Keratinocyte (primary cell): ENCODE measurements at regions not wholly inside any gene's neighbourhood (a gene's known extent, or its start where the extent isn't known, plus 50 kb on each side); places are given as distances from the start of the nearest gene placed in this dataset.

ENCODE experiments used
- DNase-seq: peaks from one replicate; pipeline ENCODE4 v3.0.0-alpha.2; 2011; ENCODE audit warnings: low read depth, missing footprints, low spot score
- FAIRE-seq: peaks from 2 replicates; lab custom pipeline; 2011; peaks lifted over from hg19 to GRCh38; lab: Jason Lieb, UNC
- H2AFZ ChIP-seq: 2 replicates; pipeline ENCODE4 v1.6.0; 2012; ENCODE audit warnings: low read length, control low read depth, inconsistent platforms; ENCODE audit not compliant: control insufficient read depth
- H3K27ac ChIP-seq: 2 replicates; pipeline ENCODE4 v1.5.1; 2011; ENCODE audit warnings: low read length; ENCODE audit not compliant: control insufficient read depth, insufficient read depth
- H3K27me3 ChIP-seq: 3 replicates; pipeline ENCODE4 v1.6.0; 2011; ENCODE audit warnings: low read length; ENCODE audit not compliant: control insufficient read depth, insufficient read depth; ENCODE audit errors: extremely low read depth
- H3K36me3 ChIP-seq, 2 experiments: 2 replicates in 1 of 2; 3 replicates in 1 of 2; pipeline ENCODE4 v1.5.1; 2011; ENCODE audit warnings: low read length in 2 of 2, mild to moderate bottlenecking in 1 of 2; ENCODE audit not compliant: control insufficient read depth in 2 of 2, insufficient read depth in 2 of 2; ENCODE audit errors: extremely low read depth in 1 of 2
- H3K4me1 ChIP-seq: 3 replicates; pipeline ENCODE4 v1.5.1; 2011; ENCODE audit warnings: low read length; ENCODE audit not compliant: control insufficient read depth, insufficient read depth; ENCODE audit errors: extremely low read depth
- H3K4me2 ChIP-seq: 3 replicates; pipeline ENCODE4 v1.6.0; 2011; ENCODE audit warnings: low read depth, low read length; ENCODE audit not compliant: control insufficient read depth, insufficient read depth; ENCODE audit errors: extremely low read depth
- H3K4me3 ChIP-seq, 3 experiments: fragments of 200-600 bp in 1 of 3; sonication (generic) in 1 of 3; 2 replicates in 2 of 3; 3 replicates in 1 of 3; pipeline ENCODE4 v1.5.1; 2011 to 2016; ENCODE audit warnings: low read length in 3 of 3, mild to moderate bottlenecking in 3 of 3, control low read depth in 2 of 3, inconsistent platforms in 1 of 3, low read depth in 1 of 3, mixed read lengths in 1 of 3, mixed run types in 1 of 3, moderate library complexity in 1 of 3; ENCODE audit not compliant: control insufficient read depth in 2 of 3, insufficient read depth in 2 of 3; ENCODE audit errors: extremely low read depth in 1 of 3
- H3K79me2 ChIP-seq: 2 replicates; pipeline ENCODE4 v1.6.0; 2012; ENCODE audit warnings: low read length; ENCODE audit not compliant: control insufficient read depth, insufficient read depth
- H3K9ac ChIP-seq: 3 replicates; pipeline ENCODE4 v1.6.0; 2011; ENCODE audit warnings: low read length; ENCODE audit not compliant: control insufficient read depth, insufficient read depth; ENCODE audit errors: extremely low read depth
- H3K9me1 ChIP-seq: 3 replicates; pipeline ENCODE4 v1.6.0; 2011; ENCODE audit warnings: low read length; ENCODE audit not compliant: control insufficient read depth, insufficient read depth; ENCODE audit errors: extremely low read depth
- H3K9me3 ChIP-seq: 2 replicates; pipeline ENCODE4 v1.5.1; 2012; ENCODE audit warnings: low read depth, low read length; ENCODE audit not compliant: control insufficient read depth
- H4K20me1 ChIP-seq: 3 replicates; pipeline ENCODE4 v1.6.0; 2011; ENCODE audit warnings: low read length; ENCODE audit not compliant: control insufficient read depth, insufficient read depth; ENCODE audit errors: extremely low read depth
- EZH2 ChIP-seq: IDR thresholded peaks from one replicate; pipeline ENCODE4 v1.6.1; 2012; ENCODE audit warnings: inconsistent platforms, mild to moderate bottlenecking, low read length, moderate library complexity
- dilution Hi-C: fragments of 300-500 bp; cut with MboI; formaldehyde crosslinking; loops from one replicate; pipeline ENCODE4 v1.7.0; 2020; ENCODE audit warnings: low sequenced_read_pairs; ENCODE audit not compliant: extremely low pct_ligation_motif_present
- TF ChIP-seq, protein P1 (sequence below), 3 experiments: IDR thresholded peaks in 1 of 3; conservative IDR thresholded peaks in 1 of 3; optimal IDR thresholded peaks in 1 of 3; 2 replicates in 2 of 3; 3 replicates in 1 of 3; pipeline versions ENCODE3 to v1.5.1; 2011; ENCODE audit warnings: low read length in 3 of 3, mild to moderate bottlenecking in 3 of 3, moderate library complexity in 2 of 3, control low read depth in 1 of 3, inconsistent platforms in 1 of 3; ENCODE audit not compliant: insufficient read depth in 2 of 3; ENCODE audit errors: extremely low read depth in 1 of 3

GRCh38 chr5:155408465-155408864, 394.9 kb downstream of the KIF4B start:
- dilution Hi-C loops = no loop called here
- H3K27ac ChIP-seq = no peak overlapping the region
- FAIRE-seq = no peak

GRCh38 chr5:155416765-155417164, 403.2 kb downstream of the KIF4B start:
- TF ChIP-seq EZH2 = no peak
- TF ChIP-seq, protein P1, sequence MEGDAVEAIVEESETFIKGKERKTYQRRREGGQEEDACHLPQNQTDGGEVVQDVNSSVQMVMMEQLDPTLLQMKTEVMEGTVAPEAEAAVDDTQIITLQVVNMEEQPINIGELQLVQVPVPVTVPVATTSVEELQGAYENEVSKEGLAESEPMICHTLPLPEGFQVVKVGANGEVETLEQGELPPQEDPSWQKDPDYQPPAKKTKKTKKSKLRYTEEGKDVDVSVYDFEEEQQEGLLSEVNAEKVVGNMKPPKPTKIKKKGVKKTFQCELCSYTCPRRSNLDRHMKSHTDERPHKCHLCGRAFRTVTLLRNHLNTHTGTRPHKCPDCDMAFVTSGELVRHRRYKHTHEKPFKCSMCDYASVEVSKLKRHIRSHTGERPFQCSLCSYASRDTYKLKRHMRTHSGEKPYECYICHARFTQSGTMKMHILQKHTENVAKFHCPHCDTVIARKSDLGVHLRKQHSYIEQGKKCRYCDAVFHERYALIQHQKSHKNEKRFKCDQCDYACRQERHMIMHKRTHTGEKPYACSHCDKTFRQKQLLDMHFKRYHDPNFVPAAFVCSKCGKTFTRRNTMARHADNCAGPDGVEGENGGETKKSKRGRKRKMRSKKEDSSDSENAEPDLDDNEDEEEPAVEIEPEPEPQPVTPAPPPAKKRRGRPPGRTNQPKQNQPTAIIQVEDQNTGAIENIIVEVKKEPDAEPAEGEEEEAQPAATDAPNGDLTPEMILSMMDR (optimal IDR thresholded peaks at IDR 0.05 in 1 of 3, IDR thresholded peaks at IDR 0.05 in 1 of 3, conservative IDR thresholded peaks at IDR 0.05 in 1 of 3; ENCODE audit: extremely low read depth in 1 of 3, insufficient read depth in 2 of 3, low read length in 3 of 3) = no peak
- H3K4me2 ChIP-seq = no peak overlapping the region
- no peaks in the 10 kb centered on the region for H4K20me1 ChIP-seq
- no peaks in the 10 kb centered on the region for H3K9me1 ChIP-seq
- H3K4me3 ChIP-seq = no peak overlapping the region
- H3K27ac ChIP-seq = no peak overlapping the region
- H3K9me3 ChIP-seq = no peaks in the 10 kb centered on the region
- no peaks in the 10 kb centered on the region for H3K79me2 ChIP-seq
- no peaks in the 10 kb centered on the region for H3K36me3 ChIP-seq
- H3K9ac ChIP-seq = no peak overlapping the region
- FAIRE-seq (peak; percentile 62), DNase-seq (no peak)
- no peaks in the 10 kb centered on the region for H3K27me3 ChIP-seq
- no peak overlapping the region for H2AFZ ChIP-seq
- dilution Hi-C loops = no loop called here
- peaks cover 5% of the 10 kb centered on the region for H3K4me1 ChIP-seq

More at GRCh38 chr5:155408465-155408864, 394.9 kb downstream of the KIF4B start:
- Histone ChIP-seq H3K27me3 (no peaks in the 10 kb centered on the region), H4K20me1 (no peaks in the 10 kb centered on the region), H3K36me3 (no peaks in the 10 kb centered on the region), H3K4me2 (no peak overlapping the region), H3K9ac (no peak overlapping the region), H3K79me2 (no peaks in the 10 kb centered on the region), H2AFZ (no peak overlapping the region), H3K4me1 (peaks cover 9% of the 10 kb centered on the region), H3K9me3 (no peaks in the 10 kb centered on the region), H3K4me3 (no peak overlapping the region), H3K9me1 (no peaks in the 10 kb centered on the region)
- TF ChIP-seq EZH2 = no peak
- TF ChIP-seq, protein P1 (optimal IDR thresholded peaks at IDR 0.05 in 1 of 3, IDR thresholded peaks at IDR 0.05 in 1 of 3, conservative IDR thresholded peaks at IDR 0.05 in 1 of 3; ENCODE audit: extremely low read depth in 1 of 3, insufficient read depth in 2 of 3, low read length in 3 of 3) = no peak
- DNase-seq = no peak
